HG03565 (cell line): ENCODE measurements at regions not wholly inside any gene's neighbourhood (a gene's known extent, or its start where the extent isn't known, plus 50 kb on each side); places are given as distances from the start of the nearest gene placed in this dataset.
"Not testable (repeated sequence)": the region's sequence is repeated elsewhere in the genome, so short reads cannot be mapped to it uniquely, and the experiment has no call there.

Experiments
- ATAC-seq: cut with Tn5 transposase; IDR thresholded peaks from one replicate; pipeline ENCODE4 v1.9.1; 2021; ENCODE audit warnings: mild to moderate bottlenecking, moderate library complexity; ENCODE audit not compliant: unreplicated experiment

- ATAC-seq: no peak
Observed at GRCh38 chr11:87878373-87878825, 296.8 kb downstream of the RAB38 start.

DNA sequence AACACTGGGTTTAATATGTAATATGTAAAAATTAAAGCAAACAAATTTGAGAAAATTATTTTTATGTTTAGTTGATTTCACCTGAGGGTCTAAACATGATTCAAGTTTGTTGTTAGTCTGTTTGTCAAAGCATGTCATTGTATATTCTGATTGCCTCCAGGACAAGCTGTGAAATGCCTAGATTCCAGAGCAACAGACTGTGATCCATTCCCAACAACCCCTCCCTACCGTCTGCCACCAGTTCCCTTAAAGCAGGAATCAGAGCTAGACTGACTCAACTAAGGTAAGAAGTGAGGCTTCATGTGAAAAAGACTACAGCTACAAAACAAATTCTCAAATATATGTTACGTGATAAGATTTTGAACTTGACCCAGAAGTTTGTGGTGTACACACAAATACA, 304.2 kb downstream of the RAB38 start:
- ATAC-seq: no peak

DNA sequence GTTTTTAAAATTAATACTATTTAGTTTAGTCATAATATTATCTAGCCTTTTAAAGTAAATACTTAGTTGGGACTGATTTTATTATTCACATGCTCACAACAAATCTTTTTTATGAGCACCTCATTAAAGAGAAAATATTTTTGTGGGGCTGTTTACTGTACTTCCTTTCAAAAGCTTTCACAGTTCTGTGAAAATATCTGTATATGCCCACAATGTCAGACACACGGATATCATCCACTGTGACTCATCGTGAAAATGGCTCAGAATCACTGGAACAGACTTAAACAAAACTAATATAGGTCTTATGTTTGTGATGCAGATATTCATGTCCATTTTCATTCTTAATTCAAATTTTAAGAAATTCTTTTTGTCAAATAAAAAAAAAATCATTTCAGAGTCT, 305.2 kb downstream of the RAB38 start:
- ATAC-seq: no peak

DNA sequence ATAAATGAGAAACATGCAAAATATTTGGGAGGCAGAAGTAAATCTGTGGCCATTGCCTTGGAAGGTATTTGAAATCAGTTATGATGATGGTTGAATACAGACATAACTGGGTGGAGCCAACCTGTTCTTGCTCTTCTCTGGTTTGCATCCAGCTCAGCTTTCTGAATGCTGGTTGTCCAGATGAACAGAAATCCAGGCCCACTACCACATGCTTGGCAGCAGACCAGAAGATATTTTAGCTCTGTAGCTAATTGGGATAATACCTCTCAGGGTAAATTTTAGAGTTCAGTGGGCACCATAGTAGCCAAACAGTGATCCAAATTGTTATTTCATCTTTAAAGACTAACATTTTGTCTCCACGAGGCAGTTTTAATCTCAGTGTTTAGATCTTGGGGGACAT, 308.3 kb downstream of the RAB38 start:
- no peak for ATAC-seq

GRCh38 chr11:87861030-87861429, 314.2 kb downstream of the RAB38 start:
- ATAC-seq: no peak

GRCh38 chr11:87859636-87860035, 315.6 kb downstream of the RAB38 start:
- no peak for ATAC-seq

DNA sequence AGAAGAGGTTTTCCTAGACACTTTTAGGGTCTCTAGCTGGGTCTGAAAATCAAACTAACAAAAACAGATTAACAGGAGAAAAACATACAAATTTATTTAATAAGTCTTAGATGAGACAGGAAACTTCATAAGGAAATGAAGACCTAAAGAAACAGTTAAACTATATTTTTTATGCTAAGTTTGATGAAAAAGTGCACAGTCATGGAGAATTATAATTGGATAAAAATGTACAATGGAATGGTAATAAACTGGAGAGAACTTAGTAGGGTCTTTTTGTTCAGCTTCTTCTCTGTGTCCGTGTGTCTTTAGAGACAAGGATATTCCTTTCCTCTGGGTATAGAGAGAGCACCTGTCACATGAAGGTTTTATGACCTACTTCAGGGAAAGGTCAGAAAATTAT, 323.4 kb downstream of the RAB38 start:
- no peak for ATAC-seq

DNA sequence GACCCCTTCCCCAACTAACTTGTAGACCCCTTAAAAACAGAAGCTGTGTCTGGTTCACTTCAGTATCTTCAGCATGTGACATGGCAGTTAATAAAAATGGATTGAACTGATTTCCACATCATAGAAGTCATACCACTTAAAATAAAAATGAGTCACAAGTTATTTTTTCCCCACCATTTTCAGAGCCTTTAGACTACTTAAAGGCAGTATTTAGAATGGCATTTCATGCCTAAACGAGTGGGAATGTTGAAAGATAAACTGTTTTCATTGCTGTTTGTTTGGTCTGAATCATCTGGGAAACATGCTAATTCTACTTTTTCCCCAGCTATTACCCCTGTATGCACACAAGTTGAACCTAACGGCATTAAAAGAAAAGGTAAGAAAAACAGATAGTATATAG, 324.0 kb downstream of the RAB38 start:
- no peak for ATAC-seq

GRCh38 chr11:87849216-87849615, 326.0 kb downstream of the RAB38 start:
- no peak for ATAC-seq

- no peak for ATAC-seq
Observed at GRCh38 chr11:87840786-87841185, 334.5 kb downstream of the RAB38 start.

DNA sequence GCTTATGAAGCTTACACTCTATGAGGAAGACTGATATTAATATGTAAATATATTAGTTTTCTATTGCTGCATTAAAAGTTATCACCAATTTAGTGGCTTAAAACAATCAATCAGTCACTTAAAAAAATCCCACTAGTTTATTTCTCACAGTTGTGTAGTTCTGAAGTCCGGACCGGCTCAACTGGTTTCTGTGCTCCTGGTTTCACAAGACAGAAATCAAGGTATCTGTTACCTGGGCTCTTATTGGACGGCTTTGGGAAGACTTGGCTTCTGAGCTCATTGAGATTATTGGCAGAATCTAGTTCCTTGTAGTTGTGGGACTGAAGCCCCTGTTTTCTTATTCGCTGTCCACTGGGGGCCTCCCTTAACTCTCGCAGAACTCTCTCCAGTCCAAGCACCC, 343.0 kb downstream of the RAB38 start:
- ATAC-seq: no peak

DNA sequence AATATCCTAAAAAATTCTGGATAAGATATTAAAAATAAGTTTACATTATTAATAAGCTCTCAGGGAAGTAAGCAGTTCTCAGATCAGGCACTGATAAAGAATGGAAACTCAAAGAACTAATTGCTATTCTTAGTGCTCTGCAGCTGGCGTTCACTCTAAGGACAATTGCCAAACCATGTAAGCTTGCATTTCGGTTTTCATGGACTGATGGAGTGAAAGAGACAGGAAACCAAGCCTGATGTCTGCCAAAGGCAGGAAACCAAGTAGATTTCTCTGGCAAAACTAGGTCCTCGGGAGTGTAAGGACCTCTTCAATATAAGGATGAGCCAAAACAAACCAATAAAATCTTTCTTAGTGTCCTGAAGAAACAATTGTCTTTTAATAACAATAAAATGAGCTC, 355.2 kb downstream of the RAB38 start:
- ATAC-seq: no peak

DNA sequence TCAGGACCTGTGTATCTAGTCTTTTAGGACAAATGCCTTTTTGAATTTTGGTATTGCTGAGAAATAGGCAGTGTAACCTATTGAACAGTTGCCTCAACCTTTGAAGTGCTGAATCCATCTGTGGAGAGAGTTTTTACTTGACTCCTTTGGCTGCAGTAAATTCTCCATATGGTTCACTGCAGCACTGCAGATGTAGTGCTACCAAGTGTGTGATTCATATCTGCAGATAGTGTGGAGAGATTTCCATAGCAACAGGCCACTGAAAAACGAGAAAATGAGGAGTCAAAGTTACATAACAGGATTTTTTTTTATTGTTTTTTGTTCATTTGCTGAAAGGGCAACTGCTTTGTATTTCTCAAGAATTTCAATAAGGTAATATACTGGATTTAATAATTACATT, 356.1 kb downstream of the RAB38 start:
- ATAC-seq: no peak

DNA sequence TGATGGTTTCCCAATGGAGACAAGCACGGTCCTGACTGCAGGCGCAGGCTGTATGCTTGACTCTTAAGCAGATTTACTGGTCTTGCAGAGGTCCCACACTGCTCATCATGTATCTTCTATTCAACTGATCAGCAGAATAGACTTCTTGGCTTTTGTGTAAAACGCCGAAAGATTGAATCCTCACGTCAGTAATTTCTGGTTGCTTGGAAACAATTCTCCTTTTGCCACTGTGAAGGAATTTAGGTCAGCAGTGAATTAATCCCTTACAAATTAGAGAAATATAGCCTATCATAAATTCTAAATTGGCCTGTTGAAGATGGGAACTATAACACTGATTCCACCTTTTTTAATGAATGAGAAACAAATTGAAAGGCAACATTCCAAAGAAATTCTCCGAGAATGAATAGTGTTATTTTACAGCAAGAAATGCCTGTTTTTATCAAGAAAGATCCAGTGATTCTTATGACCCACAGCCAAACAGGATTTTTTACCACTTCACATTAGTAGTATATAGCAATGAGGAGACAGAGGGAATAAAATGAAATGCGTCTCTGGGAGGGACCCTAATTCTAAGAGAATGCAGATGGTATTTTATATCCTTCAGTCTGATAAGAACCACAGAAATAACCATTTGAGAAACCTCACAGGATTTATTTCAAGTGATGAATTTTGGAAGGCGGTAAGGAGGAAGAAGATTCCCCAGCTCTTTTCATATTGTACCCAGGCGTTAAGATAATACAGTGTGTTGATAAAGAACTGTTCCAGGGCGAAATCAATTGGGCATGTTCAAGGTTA, 362.5 kb downstream of the RAB38 start:
- no peak for ATAC-seq

DNA sequence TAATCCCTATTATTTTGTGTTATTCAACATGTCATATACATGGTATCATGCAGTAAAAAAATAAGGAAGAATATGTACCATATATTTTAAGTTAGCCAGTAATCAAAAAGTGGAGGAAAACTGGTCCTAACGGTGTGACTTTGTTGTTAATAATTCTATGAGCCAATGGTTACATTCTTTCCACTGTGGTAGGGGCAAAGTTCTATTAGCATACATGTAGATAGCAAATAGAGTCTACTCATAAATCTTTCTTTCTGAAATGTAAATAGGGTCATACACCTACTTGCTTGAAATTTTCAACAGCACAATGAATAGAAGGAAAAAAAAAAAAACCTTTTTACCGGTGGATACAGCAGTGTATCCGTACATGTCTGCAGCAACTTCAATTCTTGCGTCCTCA, 364.8 kb downstream of the RAB38 start:
- ATAC-seq: no peak

GRCh38 chr11:87809256-87809655, 366.0 kb downstream of the RAB38 start:
- no peak for ATAC-seq

- no peak for ATAC-seq
Observed at GRCh38 chr11:87804176-87804575, 371.1 kb downstream of the RAB38 start.

DNA sequence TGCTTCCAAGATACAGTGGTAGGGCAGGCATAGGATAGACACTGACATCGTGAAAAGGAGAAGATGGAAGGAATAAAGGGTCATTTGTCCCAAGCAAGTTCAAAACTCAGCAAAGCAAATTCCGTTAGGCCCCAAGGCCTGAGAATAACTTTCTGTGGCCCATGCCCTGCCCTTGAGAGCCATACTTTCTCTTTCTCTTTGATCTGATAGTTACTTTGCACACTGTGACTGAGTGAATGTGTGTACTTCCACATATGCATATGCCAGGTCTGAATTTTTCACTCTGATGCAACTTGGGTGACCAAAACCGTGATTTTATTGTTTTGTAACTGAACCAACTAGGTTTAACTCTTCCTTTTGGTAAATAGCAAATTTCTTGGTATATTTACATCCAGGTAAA, 371.5 kb downstream of the RAB38 start:
- no peak for ATAC-seq

- ATAC-seq: not testable (repeated sequence)
Observed at GRCh38 chr11:87784862-87785261, 390.4 kb downstream of the RAB38 start.

GRCh38 chr11:87780068-87780413, 395.2 kb downstream of the RAB38 start:
- no peak for ATAC-seq

DNA sequence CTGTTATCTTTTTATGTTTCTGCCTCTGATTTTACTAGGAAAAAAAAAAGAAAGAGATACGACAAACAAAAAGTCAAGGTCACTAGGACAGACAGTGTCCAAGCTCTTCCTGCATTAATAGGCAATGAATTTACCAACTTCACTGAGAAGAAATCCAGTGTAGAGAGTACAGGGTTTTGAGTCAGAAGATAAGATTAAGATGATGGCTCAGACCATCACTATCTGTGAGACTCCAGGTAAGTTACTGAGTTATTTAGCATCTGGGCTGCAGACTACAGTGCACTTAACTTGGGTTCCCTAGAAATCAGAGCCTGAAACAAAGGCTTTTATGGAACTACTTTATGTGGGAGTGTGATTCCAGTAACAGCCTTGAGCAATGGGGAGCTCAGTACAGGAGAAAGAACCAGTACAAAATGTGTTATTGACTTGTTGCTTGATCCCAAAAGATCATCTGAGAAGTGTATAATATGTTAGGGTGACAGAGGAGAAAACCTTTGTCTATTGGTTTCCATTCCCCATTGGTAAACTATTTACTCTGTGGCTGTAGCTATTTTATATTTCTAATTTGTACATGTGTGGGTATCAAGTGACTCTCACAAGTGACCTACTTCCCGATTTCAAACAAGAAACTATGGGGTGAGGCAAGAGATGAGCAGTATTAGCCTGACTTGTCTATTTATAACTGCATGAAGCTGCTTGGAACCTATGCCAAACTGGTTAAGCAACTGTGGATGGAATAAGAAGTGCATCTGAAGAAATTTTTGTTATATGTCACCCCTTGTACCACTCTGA, 395.8 kb downstream of the RAB38 start:
- no peak for ATAC-seq

DNA sequence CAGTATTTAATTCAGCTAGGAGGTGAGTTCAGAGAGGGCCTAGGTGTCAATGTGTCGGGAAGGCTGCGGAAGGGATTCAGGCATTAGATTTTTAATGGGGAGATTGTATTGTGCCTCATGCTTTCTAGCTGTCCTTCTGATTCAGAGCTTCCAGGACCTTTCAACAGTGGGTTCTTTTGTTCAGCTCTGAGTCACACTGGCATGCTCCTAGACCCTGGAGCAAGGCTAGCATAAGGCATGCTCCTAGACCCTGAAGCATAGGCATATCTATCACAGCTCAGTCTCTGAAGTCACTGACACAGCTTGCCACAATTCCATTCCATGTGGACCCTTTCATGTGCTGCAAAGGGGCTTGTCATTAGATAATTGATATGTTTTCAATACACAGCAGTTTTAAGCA, 396.9 kb downstream of the RAB38 start:
- ATAC-seq: no peak
